SK-N-SH (cell line): ENCODE measurements at regions not wholly inside any gene's neighbourhood (a gene's known extent, or its start where the extent isn't known, plus 50 kb on each side); places are given as distances from the start of the nearest gene placed in this dataset.
A peak's percentile ranks its signal among the peaks of the same experiment; 100 is the strongest.

Experiments used
- CTCF ChIA-PET: fragments of 300-600, 350-600 bp; formaldehyde crosslinking; extraction: SDS; loops from one replicate; lab custom pipeline; 2021; lab: Yijun Ruan, JAX
- POLR2A ChIA-PET: fragments of 350-600 bp; sonication (Branson Sonifier 250); formaldehyde crosslinking; extraction: SDS; loops from one replicate; lab custom pipeline; 2020; ENCODE audit warnings: antibody characterized with exemption, inconsistent platforms; lab: Yijun Ruan, JAX
- DNase-seq: peaks from one replicate; pipeline ENCODE4 v3.0.0; 2012
- H2AFZ ChIP-seq: fragments of 200-600 bp; sonication (generic); 2 replicates; pipeline ENCODE4 v1.8.1; 2016; ENCODE audit warnings: antibody characterized with exemption, mild to moderate bottlenecking, low read depth
- H3F3A ChIP-seq: fragments of 200-600 bp; sonication (generic); replicated peaks from 2 replicates; pipeline ENCODE3; 2016; ENCODE audit warnings: antibody characterized with exemption, mild to moderate bottlenecking; ENCODE audit not compliant: insufficient read depth
- H3K27ac ChIP-seq, 2 experiments: fragments of 200-500 bp in 1 of 2; fragments of 200-600 bp in 1 of 2; sonication (Bioruptor generic) in 1 of 2; sonication (generic), shearing (Covaris generic) in 1 of 2; 2 replicates each; pipeline versions ENCODE4 v1.5.1 to v1.6.1; 2014 to 2016; ENCODE audit warnings: low read depth in 2 of 2, inconsistent platforms in 1 of 2, low read length in 1 of 2, mild to moderate bottlenecking in 1 of 2, mixed read lengths in 1 of 2
- H3K27me3 ChIP-seq: fragments of 200-600 bp; sonication (generic), shearing (Covaris generic); 2 replicates; pipeline ENCODE4 v1.6.1; 2016; ENCODE audit warnings: mixed run types; ENCODE audit not compliant: insufficient read depth
- H3K36me3 ChIP-seq, 2 experiments: fragments of 200-500 bp in 1 of 2; fragments of 200-600 bp in 1 of 2; sonication (Bioruptor generic) in 1 of 2; sonication (generic) in 1 of 2; replicated peaks in 1 of 2; 2 replicates each; pipeline versions ENCODE3 to v1.5.1; 2014 to 2016; ENCODE audit warnings: low read length in 1 of 2, mild to moderate bottlenecking in 1 of 2; ENCODE audit not compliant: insufficient read depth in 2 of 2, control insufficient read depth in 1 of 2
- H3K4me1 ChIP-seq, 2 experiments: fragments of 200-500 bp in 1 of 2; fragments of 200-600 bp in 1 of 2; sonication (Bioruptor generic) in 1 of 2; sonication (generic), shearing (Covaris generic) in 1 of 2; 2 replicates each; pipeline versions ENCODE4 v1.5.1 to v1.6.1; 2014 to 2016; ENCODE audit warnings: low read depth in 1 of 2, low read length in 1 of 2, mixed run types in 1 of 2; ENCODE audit not compliant: insufficient read depth in 2 of 2, control insufficient read depth in 1 of 2
- H3K4me2 ChIP-seq: fragments of 200-600 bp; sonication (generic), shearing (Covaris generic); 2 replicates; pipeline ENCODE4 v1.6.1; 2017; ENCODE audit warnings: mixed run types
- H3K4me3 ChIP-seq, 2 experiments: fragments of 200-500 bp in 1 of 2; fragments of 200-600 bp in 1 of 2; sonication (Bioruptor generic) in 1 of 2; sonication (generic), shearing (Covaris generic) in 1 of 2; 2 replicates each; pipeline versions ENCODE4 v1.5.1 to v1.8.1; 2014 to 2016; ENCODE audit warnings: low read depth in 2 of 2, inconsistent platforms in 1 of 2, low read length in 1 of 2, mild to moderate bottlenecking in 1 of 2, mixed read lengths in 1 of 2, moderate library complexity in 1 of 2
- H3K79me2 ChIP-seq: fragments of 200-600 bp; sonication (generic); 2 replicates; pipeline ENCODE4 v1.8.1; 2017; ENCODE audit warnings: mild to moderate bottlenecking; ENCODE audit not compliant: insufficient read depth
- H3K9ac ChIP-seq: fragments of 200-600 bp; sonication (generic); 2 replicates; pipeline ENCODE4 v1.6.1; 2017; ENCODE audit warnings: mixed run types
- H3K9me2 ChIP-seq: fragments of 200-600 bp; sonication (generic); 2 replicates; pipeline ENCODE4 v1.6.1; 2017; ENCODE audit warnings: mixed run types
- H3K9me3 ChIP-seq: fragments of 200-600 bp; sonication (generic); 2 replicates; pipeline ENCODE4 v1.6.1; 2017; ENCODE audit warnings: mixed run types, mild to moderate bottlenecking, moderate library complexity
- H4K20me1 ChIP-seq: fragments of 200-600 bp; sonication (generic); 2 replicates; pipeline ENCODE4 v1.6.1; 2017; ENCODE audit warnings: mild to moderate bottlenecking, mixed run types; ENCODE audit not compliant: insufficient read depth
- FOXJ3 ChIP-seq: sonication (generic); formaldehyde crosslinking; IDR thresholded peaks from 2 replicates; pipeline ENCODE4 v1.5.1; 2020; ENCODE audit warnings: mild to moderate bottlenecking, missing genetic modification reagents
- GABPA ChIP-seq: IDR thresholded peaks from 2 replicates; pipeline ENCODE4 v1.4.0; 2012; ENCODE audit warnings: low read depth, mild to moderate bottlenecking
- JUND ChIP-seq: IDR thresholded peaks from 2 replicates; pipeline ENCODE4 v1.4.0; 2012
- MEF2A ChIP-seq: IDR thresholded peaks from 2 replicates; pipeline ENCODE4 v1.4.0; 2012; ENCODE audit warnings: low read depth, borderline replicate concordance
- NFIC ChIP-seq: IDR thresholded peaks from 2 replicates; pipeline ENCODE4 v1.4.0; 2012; ENCODE audit warnings: borderline replicate concordance
- POLR2AphosphoS5 ChIP-seq: IDR thresholded peaks from 2 replicates; pipeline ENCODE4 v1.6.1; 2012; ENCODE audit warnings: low read depth, low read length
- RCOR1 ChIP-seq: fragments of 150-350 bp; IDR thresholded peaks from 2 replicates; pipeline ENCODE4 v1.6.1; 2017; ENCODE audit warnings: antibody characterized with exemption, low read length
- RFX5 ChIP-seq: IDR thresholded peaks from 2 replicates; pipeline ENCODE4 v1.6.1; 2012; ENCODE audit warnings: mild to moderate bottlenecking, improper control_type of control experiment, low read length
- RXRA ChIP-seq: IDR thresholded peaks from 2 replicates; pipeline ENCODE4 v1.4.0; 2012; ENCODE audit warnings: low read depth, mild to moderate bottlenecking, borderline replicate concordance
- TAF1 ChIP-seq: IDR thresholded peaks from 2 replicates; pipeline ENCODE4 v1.6.1; 2012; ENCODE audit warnings: low read depth, mild to moderate bottlenecking, low read length, moderate library complexity, borderline replicate concordance
- TCF12 ChIP-seq: IDR thresholded peaks from 2 replicates; pipeline ENCODE4 v1.4.0; 2012
- TEAD4 ChIP-seq: IDR thresholded peaks from 2 replicates; pipeline ENCODE4 v1.4.0; 2012; ENCODE audit warnings: mild to moderate bottlenecking, borderline replicate concordance; ENCODE audit not compliant: insufficient read depth
- USF1 ChIP-seq: IDR thresholded peaks from 2 replicates; pipeline ENCODE4 v1.4.0; 2012; ENCODE audit warnings: low read depth, borderline replicate concordance
- USF2 ChIP-seq: fragments of 150-350 bp; IDR thresholded peaks from 2 replicates; pipeline ENCODE4 v1.6.1; 2017; ENCODE audit warnings: antibody characterized with exemption, low read length, low read depth, borderline replicate concordance
- YY1 ChIP-seq: IDR thresholded peaks from 2 replicates; pipeline ENCODE4 v1.4.0; 2012; ENCODE audit warnings: low read depth, mild to moderate bottlenecking
- WGBS: methylation state at CpG from one replicate; pipeline ENCODE4 v1.1.6; 2017; ENCODE audit warnings: low lambda C conversion rate; 5-methylcytosine and 5-hydroxymethylcytosine counted together
- TF ChIP-seq, protein P1 (sequence below): fragments of 150-350 bp; IDR thresholded peaks from 2 replicates; pipeline ENCODE4 v1.6.1; 2016; ENCODE audit warnings: mild to moderate bottlenecking, low read depth, low read length
- TF ChIP-seq, protein P2 (sequence below): IDR thresholded peaks from 2 replicates; pipeline ENCODE4 v1.4.0; 2012; ENCODE audit warnings: low read depth, borderline replicate concordance

- H3K4me1 ChIP-seq: no peaks in the 10 kb centered on the region
- CTCF ChIA-PET: interaction anchor here (1.2 kb wide), 1 partner anchor 15 kb away, joined by 3 read pairs; no protein-coding TSS in a partner anchor
- no peaks in the 10 kb centered on the region for H3K27me3 ChIP-seq
- no peak overlapping the region for H3K4me2 ChIP-seq
- no peak for TF ChIP-seq FOXJ3 (CRISPR knock-in tag)
- no peak for TF ChIP-seq USF2
- no peak for TF ChIP-seq RXRA
- TF ChIP-seq RCOR1: no peak
- TF ChIP-seq NFIC: no peak
- no peak for TF ChIP-seq YY1
- TF ChIP-seq JUND: no peak
- H3K9me2 ChIP-seq: no peaks in the 10 kb centered on the region
- no peaks in the 10 kb centered on the region for H4K20me1 ChIP-seq
- H3K27ac ChIP-seq: no peak overlapping the region
- WGBS: 10% methylated on average over 2 of the region's 2 CpGs
- H3K4me3 ChIP-seq: no peak overlapping the region
- no peaks in the 10 kb centered on the region for H3K9me3 ChIP-seq
- H3K9ac ChIP-seq: no peak overlapping the region
- no peak overlapping the region for H2AFZ ChIP-seq
- no peaks in the 10 kb centered on the region for H3F3A ChIP-seq
- POLR2A ChIA-PET: no interaction called here
- H3K36me3 ChIP-seq: no peaks in the 10 kb centered on the region
- H3K79me2 ChIP-seq: no peaks in the 10 kb centered on the region
- DNase-seq: no peak
Measured at GRCh38 chr3:154829929-154830328, 250.2 kb upstream of the MME start.

- H3K27me3 ChIP-seq: no peaks in the 10 kb centered on the region
- H3K4me1 ChIP-seq: no peaks in the 10 kb centered on the region
- no peak overlapping the region for H3K9ac ChIP-seq
- H4K20me1 ChIP-seq: no peaks in the 10 kb centered on the region
- H3K4me2 ChIP-seq: no peak overlapping the region
- no peaks in the 10 kb centered on the region for H3K9me2 ChIP-seq
- H3K9me3 ChIP-seq: no peaks in the 10 kb centered on the region
- TF ChIP-seq, protein P1, sequence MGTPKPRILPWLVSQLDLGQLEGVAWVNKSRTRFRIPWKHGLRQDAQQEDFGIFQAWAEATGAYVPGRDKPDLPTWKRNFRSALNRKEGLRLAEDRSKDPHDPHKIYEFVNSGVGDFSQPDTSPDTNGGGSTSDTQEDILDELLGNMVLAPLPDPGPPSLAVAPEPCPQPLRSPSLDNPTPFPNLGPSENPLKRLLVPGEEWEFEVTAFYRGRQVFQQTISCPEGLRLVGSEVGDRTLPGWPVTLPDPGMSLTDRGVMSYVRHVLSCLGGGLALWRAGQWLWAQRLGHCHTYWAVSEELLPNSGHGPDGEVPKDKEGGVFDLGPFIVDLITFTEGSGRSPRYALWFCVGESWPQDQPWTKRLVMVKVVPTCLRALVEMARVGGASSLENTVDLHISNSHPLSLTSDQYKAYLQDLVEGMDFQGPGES: no peak
- no peak overlapping the region for H2AFZ ChIP-seq
- 50% methylated on average over 3 of the region's 3 CpGs for WGBS
- CTCF ChIA-PET: no interaction called here
- no peaks in the 10 kb centered on the region for H3K36me3 ChIP-seq
- H3F3A ChIP-seq: no peaks in the 10 kb centered on the region
- H3K79me2 ChIP-seq: no peaks in the 10 kb centered on the region
- POLR2A ChIA-PET: no interaction called here
- H3K4me3 ChIP-seq: no peak overlapping the region
- no peak overlapping the region for H3K27ac ChIP-seq
- no peak for DNase-seq
Measured at GRCh38 chr3:154819491-154819890, 260.6 kb upstream of the MME start.

- ChIA-PET POLR2A (no interaction called here), CTCF (no interaction called here)
- no peak overlapping the region for H3K9ac ChIP-seq
- H3K79me2 ChIP-seq: no peaks in the 10 kb centered on the region
- no peaks in the 10 kb centered on the region for H3K9me2 ChIP-seq
- no peaks in the 10 kb centered on the region for H3K36me3 ChIP-seq
- no peak for DNase-seq
- H3K9me3 ChIP-seq: no peaks in the 10 kb centered on the region
- H3K27ac ChIP-seq: no peak overlapping the region
- 16% methylated on average over 2 of the region's 2 CpGs for WGBS
- H3K4me3 ChIP-seq: no peak overlapping the region
- no peaks in the 10 kb centered on the region for H4K20me1 ChIP-seq
- H3K4me1 ChIP-seq: no peaks in the 10 kb centered on the region
- H3K27me3 ChIP-seq: no peaks in the 10 kb centered on the region
- H3K4me2 ChIP-seq: no peak overlapping the region
- 0 out of 2 replicates have a peak overlapping the region, but pooled peaks have one; percentile 1 for H2AFZ ChIP-seq
- no peaks in the 10 kb centered on the region for H3F3A ChIP-seq
- no peak for TF ChIP-seq TAF1
- no peak for TF ChIP-seq NFIC
- no peak for TF ChIP-seq JUND
- TF ChIP-seq USF1: no peak
- TF ChIP-seq RFX5: no peak
- no peak for TF ChIP-seq TCF12
- TF ChIP-seq MEF2A: no peak
- TF ChIP-seq TEAD4: no peak
- TF ChIP-seq POLR2AphosphoS5: no peak
- TF ChIP-seq, protein P2, sequence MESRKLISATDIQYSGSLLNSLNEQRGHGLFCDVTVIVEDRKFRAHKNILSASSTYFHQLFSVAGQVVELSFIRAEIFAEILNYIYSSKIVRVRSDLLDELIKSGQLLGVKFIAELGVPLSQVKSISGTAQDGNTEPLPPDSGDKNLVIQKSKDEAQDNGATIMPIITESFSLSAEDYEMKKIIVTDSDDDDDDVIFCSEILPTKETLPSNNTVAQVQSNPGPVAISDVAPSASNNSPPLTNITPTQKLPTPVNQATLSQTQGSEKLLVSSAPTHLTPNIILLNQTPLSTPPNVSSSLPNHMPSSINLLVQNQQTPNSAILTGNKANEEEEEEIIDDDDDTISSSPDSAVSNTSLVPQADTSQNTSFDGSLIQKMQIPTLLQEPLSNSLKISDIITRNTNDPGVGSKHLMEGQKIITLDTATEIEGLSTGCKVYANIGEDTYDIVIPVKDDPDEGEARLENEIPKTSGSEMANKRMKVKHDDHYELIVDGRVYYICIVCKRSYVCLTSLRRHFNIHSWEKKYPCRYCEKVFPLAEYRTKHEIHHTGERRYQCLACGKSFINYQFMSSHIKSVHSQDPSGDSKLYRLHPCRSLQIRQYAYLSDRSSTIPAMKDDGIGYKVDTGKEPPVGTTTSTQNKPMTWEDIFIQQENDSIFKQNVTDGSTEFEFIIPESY: no peak
- no peak for TF ChIP-seq GABPA
Measured at GRCh38 chr3:154818676-154819255, 261.4 kb upstream of the MME start.
